ENCODE measurements at regions not wholly inside any gene's neighbourhood (a gene's known extent, or its start where the extent isn't known, plus 50 kb on each side); places are given as distances from the start of the nearest gene placed in this dataset.

DNA sequence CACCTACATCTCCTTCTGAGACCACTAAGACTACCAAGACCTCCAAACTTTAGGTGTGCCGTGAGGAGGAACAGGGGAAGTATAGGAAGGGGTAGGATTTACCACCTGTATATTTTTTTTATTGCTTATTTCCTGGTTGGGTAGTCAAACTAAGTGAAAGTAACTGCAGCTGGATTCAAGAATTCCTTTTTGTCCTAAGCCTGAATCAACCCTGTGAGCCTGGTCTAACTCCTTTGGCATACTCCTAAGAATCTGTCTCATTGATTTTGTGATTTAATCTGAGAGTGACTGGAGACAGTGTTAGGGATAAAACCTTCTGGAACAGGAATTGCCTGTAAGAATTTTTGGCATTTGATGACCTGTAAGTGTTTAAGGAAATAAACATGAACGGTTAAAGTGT lies 523.5 kb upstream of the MIR17HG start:
- Histone ChIP-seq H3K36me3 (ENCODE audit: control insufficient read depth, insufficient read depth, low read length) (no peaks in the 10 kb centered on the region), H4K20me1 (replicated peaks; ENCODE audit: control insufficient read depth, insufficient read depth, low read length) (no peaks in the 10 kb centered on the region), H3K27ac (ENCODE audit: extremely low read depth, low read depth, low read length) (no peak overlapping the region), H3K27me3 (ENCODE audit: control insufficient read depth in 2 of 2, insufficient read depth in 2 of 2, low read length in 2 of 2) (no peaks in the 10 kb centered on the region), H3K4me3 (no peak overlapping the region), H2AFZ (ENCODE audit: low read depth, low read length) (no peak overlapping the region), H3K4me2 (ENCODE audit: insufficient read depth, low read length) (no peak overlapping the region), H3K79me2 (ENCODE audit: control insufficient read depth, insufficient read depth, low read length) (no peaks in the 10 kb centered on the region), H3K4me1 (replicated peaks in 1 of 2; ENCODE audit: control insufficient read depth in 2 of 2, insufficient read depth in 2 of 2, low read length in 2 of 2) (no peaks in the 10 kb centered on the region), H3K9ac (ENCODE audit: insufficient read depth in 1 of 2, low read depth in 2 of 2, low read length in 2 of 2) (no peak overlapping the region), H3K9me3 (replicated peaks; ENCODE audit: control insufficient read depth, insufficient read depth, low read depth, low read length) (peaks cover 4% of the 10 kb centered on the region; the same call in 1 of the 2 replicates), H3K9me1 (ENCODE audit: control insufficient read depth, insufficient read depth, low read length) (no peaks in the 10 kb centered on the region)
- POLR2A ChIA-PET = no interaction called here
- ATAC-seq (no peak), FAIRE-seq (no peak), DNase-seq (ENCODE audit: extremely low read depth in 1 of 4, low spot score in 3 of 4) (no peak)
- WGBS (ENCODE audit: insufficient coverage, low coverage, missing lambda C conversion rate) = 1% methylated on average over 2 of the region's 2 CpGs
- TF ChIP-seq CEBPB (tag; IDR thresholded peaks at IDR 0.05) = no peak
- TF ChIP-seq HNRNPUL1 (IDR thresholded peaks at IDR 0.05; ENCODE audit: low read length) = no peak
- TF ChIP-seq MIER1 (IDR thresholded peaks at IDR 0.05; ENCODE audit: low read depth) = no peak
- no peak for TF ChIP-seq FOXJ2 (tag; IDR thresholded peaks at IDR 0.05)
- TF ChIP-seq SMARCB1 (IDR thresholded peaks at IDR 0.05; ENCODE audit: insufficient read length, low read depth) = no peak
- no peak for TF ChIP-seq PYGO2 (tag; IDR thresholded peaks at IDR 0.05)
- TF ChIP-seq ZFP36 (IDR thresholded peaks at IDR 0.05; ENCODE audit: low read depth, low read length, partially characterized antibody) = no peak
- TF ChIP-seq GATAD2B (IDR thresholded peaks at IDR 0.05; ENCODE audit: borderline replicate concordance) = no peak
- TF ChIP-seq, protein P1, sequence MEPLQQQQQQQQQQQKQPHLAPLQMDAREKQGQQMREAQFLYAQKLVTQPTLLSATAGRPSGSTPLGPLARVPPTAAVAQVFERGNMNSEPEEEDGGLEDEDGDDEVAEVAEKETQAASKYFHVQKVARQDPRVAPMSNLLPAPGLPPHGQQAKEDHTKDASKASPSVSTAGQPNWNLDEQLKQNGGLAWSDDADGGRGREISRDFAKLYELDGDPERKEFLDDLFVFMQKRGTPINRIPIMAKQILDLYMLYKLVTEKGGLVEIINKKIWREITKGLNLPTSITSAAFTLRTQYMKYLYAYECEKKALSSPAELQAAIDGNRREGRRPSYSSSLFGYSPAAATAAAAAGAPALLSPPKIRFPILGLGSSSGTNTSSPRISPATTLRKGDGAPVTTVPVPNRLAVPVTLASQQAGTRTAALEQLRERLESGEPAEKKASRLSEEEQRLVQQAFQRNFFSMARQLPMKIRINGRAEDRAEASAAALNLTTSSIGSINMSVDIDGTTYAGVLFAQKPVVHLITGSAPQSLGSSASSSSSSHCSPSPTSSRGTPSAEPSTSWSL (CRISPR knock-in tag; IDR thresholded peaks at IDR 0.05; ENCODE audit: borderline replicate concordance) = no peak
- TF ChIP-seq HOXB6 (CRISPR knock-in tag; IDR thresholded peaks at IDR 0.05; ENCODE audit: borderline replicate concordance) = no peak
- TF ChIP-seq PHB2 (IDR thresholded peaks at IDR 0.05; ENCODE audit: low read depth) = no peak
- no peak for TF ChIP-seq STAG1 (CRISPR knock-in tag; IDR thresholded peaks at IDR 0.05; ENCODE audit: borderline replicate concordance)
- no peak for TF ChIP-seq E2F3 (CRISPR knock-in tag; IDR thresholded peaks at IDR 0.05)
- TF ChIP-seq, protein P2, sequence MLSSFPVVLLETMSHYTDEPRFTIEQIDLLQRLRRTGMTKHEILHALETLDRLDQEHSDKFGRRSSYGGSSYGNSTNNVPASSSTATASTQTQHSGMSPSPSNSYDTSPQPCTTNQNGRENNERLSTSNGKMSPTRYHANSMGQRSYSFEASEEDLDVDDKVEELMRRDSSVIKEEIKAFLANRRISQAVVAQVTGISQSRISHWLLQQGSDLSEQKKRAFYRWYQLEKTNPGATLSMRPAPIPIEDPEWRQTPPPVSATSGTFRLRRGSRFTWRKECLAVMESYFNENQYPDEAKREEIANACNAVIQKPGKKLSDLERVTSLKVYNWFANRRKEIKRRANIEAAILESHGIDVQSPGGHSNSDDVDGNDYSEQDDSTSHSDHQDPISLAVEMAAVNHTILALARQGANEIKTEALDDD (IDR thresholded peaks at IDR 0.05) = no peak
- TF ChIP-seq, protein P3, sequence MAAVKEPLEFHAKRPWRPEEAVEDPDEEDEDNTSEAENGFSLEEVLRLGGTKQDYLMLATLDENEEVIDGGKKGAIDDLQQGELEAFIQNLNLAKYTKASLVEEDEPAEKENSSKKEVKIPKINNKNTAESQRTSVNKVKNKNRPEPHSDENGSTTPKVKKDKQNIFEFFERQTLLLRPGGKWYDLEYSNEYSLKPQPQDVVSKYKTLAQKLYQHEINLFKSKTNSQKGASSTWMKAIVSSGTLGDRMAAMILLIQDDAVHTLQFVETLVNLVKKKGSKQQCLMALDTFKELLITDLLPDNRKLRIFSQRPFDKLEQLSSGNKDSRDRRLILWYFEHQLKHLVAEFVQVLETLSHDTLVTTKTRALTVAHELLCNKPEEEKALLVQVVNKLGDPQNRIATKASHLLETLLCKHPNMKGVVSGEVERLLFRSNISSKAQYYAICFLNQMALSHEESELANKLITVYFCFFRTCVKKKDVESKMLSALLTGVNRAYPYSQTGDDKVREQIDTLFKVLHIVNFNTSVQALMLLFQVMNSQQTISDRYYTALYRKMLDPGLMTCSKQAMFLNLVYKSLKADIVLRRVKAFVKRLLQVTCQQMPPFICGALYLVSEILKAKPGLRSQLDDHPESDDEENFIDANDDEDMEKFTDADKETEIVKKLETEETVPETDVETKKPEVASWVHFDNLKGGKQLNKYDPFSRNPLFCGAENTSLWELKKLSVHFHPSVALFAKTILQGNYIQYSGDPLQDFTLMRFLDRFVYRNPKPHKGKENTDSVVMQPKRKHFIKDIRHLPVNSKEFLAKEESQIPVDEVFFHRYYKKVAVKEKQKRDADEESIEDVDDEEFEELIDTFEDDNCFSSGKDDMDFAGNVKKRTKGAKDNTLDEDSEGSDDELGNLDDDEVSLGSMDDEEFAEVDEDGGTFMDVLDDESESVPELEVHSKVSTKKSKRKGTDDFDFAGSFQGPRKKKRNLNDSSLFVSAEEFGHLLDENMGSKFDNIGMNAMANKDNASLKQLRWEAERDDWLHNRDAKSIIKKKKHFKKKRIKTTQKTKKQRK (IDR thresholded peaks at IDR 0.05; ENCODE audit: borderline replicate concordance, low read depth, low read length) = no peak
- TF ChIP-seq HMG20A (CRISPR knock-in tag; conservative IDR thresholded peaks at IDR 0.05) = no peak
- BruUV-seq (replicated peaks) = no TSS peak
- intact Hi-C loops (cut with micrococcal nuclease) (no loop called here), in situ Hi-C loops (cut with MboI) (no loop called here)
- CTCF ChIA-PET (ENCODE audit: low intra/inter-chr PET ratio) = no interaction called here

All from K562 (cell line).